ENCODE measurements at regions not wholly inside any gene's neighbourhood (a gene's known extent, or its start where the extent isn't known, plus 50 kb on each side); places are given as distances from the start of the nearest gene placed in this dataset.

- TF ChIP-seq, protein P1, sequence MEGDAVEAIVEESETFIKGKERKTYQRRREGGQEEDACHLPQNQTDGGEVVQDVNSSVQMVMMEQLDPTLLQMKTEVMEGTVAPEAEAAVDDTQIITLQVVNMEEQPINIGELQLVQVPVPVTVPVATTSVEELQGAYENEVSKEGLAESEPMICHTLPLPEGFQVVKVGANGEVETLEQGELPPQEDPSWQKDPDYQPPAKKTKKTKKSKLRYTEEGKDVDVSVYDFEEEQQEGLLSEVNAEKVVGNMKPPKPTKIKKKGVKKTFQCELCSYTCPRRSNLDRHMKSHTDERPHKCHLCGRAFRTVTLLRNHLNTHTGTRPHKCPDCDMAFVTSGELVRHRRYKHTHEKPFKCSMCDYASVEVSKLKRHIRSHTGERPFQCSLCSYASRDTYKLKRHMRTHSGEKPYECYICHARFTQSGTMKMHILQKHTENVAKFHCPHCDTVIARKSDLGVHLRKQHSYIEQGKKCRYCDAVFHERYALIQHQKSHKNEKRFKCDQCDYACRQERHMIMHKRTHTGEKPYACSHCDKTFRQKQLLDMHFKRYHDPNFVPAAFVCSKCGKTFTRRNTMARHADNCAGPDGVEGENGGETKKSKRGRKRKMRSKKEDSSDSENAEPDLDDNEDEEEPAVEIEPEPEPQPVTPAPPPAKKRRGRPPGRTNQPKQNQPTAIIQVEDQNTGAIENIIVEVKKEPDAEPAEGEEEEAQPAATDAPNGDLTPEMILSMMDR (IDR thresholded peaks at IDR 0.05), result no peak
- TF ChIP-seq POLR2A (IDR thresholded peaks at IDR 0.05), result no peak
- no peaks in the 10 kb centered on the region for H3K27me3 ChIP-seq
- H3K36me3 ChIP-seq, result no peaks in the 10 kb centered on the region
- H3K4me1 ChIP-seq, result no peaks in the 10 kb centered on the region
- H3K4me3 ChIP-seq, result no peak overlapping the region
- H3K9me3 ChIP-seq, result no peaks in the 10 kb centered on the region
- H3K27ac ChIP-seq, result no peak overlapping the region
- DNase-seq, result no peak
These were observed 304.6 kb upstream of the CDH12 start for GRCh38 chr5:23157716-23158115.

GRCh38 chr5:23157169-23157568, 304.0 kb upstream of the CDH12 start:
- Histone ChIP-seq H3K9me3 (no peaks in the 10 kb centered on the region), H3K4me1 (no peaks in the 10 kb centered on the region), H3K36me3 (no peaks in the 10 kb centered on the region), H3K27me3 (no peaks in the 10 kb centered on the region), H3K4me3 (no peak overlapping the region), H3K27ac (no peak overlapping the region)
- no peak for DNase-seq
- TF ChIP-seq, protein P1 (IDR thresholded peaks at IDR 0.05), result no peak
- no peak for TF ChIP-seq POLR2A (IDR thresholded peaks at IDR 0.05)

DNA sequence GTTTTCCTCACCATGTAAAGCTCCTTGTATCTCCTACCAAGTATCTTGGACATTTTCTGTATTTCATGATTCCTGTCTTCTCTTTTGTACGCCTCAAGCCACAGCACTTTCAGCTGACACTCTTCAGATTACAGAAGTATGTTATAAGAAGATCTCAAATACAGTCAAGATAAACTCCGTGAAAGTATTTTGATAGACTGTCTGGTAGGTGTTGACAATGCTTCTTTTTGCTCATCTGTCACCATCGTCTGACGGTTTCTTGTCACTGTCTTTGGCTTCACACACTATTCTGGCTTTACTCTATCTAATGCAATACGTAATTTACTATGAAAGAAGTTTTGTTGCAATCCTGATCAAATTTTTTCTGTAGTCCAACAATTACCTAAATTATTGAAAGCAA, 294.5 kb upstream of the CDH12 start:
- Histone ChIP-seq H3K36me3 (no peaks in the 10 kb centered on the region), H3K9me3 (no peaks in the 10 kb centered on the region)
- TF ChIP-seq, protein P1 (IDR thresholded peaks at IDR 0.05), result no peak
- TF ChIP-seq POLR2A (IDR thresholded peaks at IDR 0.05), result no peak

GRCh38 chr5:23146183-23146582, 293.0 kb upstream of the CDH12 start:
- DNase-seq, result no peak
- H3K9me3 ChIP-seq, result no peaks in the 10 kb centered on the region
- no peak overlapping the region for H3K4me3 ChIP-seq
- TF ChIP-seq, protein P1 (IDR thresholded peaks at IDR 0.05), result no peak
- TF ChIP-seq POLR2A (IDR thresholded peaks at IDR 0.05), result no peak
- no peak overlapping the region for H3K27ac ChIP-seq
- no peaks in the 10 kb centered on the region for H3K4me1 ChIP-seq
- no peaks in the 10 kb centered on the region for H3K27me3 ChIP-seq
- H3K36me3 ChIP-seq, result no peaks in the 10 kb centered on the region

More for the DNA sequence above, 294.5 kb upstream of the CDH12 start:
- no peaks in the 10 kb centered on the region for H3K4me1 ChIP-seq
- no peaks in the 10 kb centered on the region for H3K27me3 ChIP-seq
- no peak for DNase-seq
- H3K27ac ChIP-seq, result no peak overlapping the region
- no peak overlapping the region for H3K4me3 ChIP-seq

DNA sequence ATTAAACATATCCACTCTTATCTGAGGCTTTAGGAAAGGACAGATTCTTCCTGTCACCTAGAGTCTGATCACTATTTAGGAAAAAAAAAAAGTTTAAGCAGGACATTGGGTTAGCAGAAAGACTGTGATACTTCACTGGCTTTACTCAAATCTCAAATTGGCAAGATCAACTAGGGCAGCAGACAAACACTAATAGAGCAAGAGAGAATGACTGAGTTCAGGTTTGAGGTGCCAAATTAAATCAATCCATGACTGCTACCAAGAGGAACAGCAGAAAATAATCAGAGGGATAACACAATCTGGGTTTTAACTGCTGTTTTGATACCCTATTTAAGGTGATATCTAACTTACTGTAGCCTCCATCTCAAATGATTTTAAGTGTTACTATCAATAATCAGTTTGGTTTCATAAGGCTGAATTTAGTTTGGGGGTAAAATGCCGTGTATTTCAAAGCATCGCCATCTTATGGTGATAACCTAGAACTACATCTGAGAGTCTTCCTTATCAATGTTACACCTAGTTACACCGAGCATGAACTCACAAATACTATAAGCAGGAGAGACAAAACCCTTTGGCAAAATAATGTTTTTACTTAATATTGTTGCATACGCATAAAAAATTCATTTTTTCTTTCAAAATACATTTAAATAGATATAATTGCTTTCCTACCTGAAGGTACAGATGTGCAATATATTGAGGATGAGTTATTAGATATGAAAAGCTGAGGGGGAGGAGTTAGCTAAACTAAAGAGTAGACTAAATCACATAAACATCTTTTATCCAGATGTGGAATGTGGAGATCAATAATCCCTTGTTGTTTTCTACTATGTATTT, 286.4 kb upstream of the CDH12 start:
- no peak overlapping the region for H3K4me3 ChIP-seq
- H3K36me3 ChIP-seq, result no peaks in the 10 kb centered on the region
- no peak for DNase-seq
- H3K9me3 ChIP-seq, result no peaks in the 10 kb centered on the region
- H3K27ac ChIP-seq, result no peak overlapping the region
- TF ChIP-seq POLR2A (IDR thresholded peaks at IDR 0.05), result no peak
- TF ChIP-seq, protein P1 (IDR thresholded peaks at IDR 0.05), result peak in 4 of 6 experiments; percentile 31 to 43 (median 39)
- no peaks in the 10 kb centered on the region for H3K4me1 ChIP-seq
- no peaks in the 10 kb centered on the region for H3K27me3 ChIP-seq
